GM19438 (cell line): ENCODE measurements at regions not wholly inside any gene's neighbourhood (a gene's known extent, or its start where the extent isn't known, plus 50 kb on each side); places are given as distances from the start of the nearest gene placed in this dataset.
A peak's percentile ranks its signal among the peaks of the same experiment; 100 is the strongest.

Experiments used
- ATAC-seq: cut with Tn5 transposase; IDR thresholded peaks from one replicate; pipeline ENCODE4 v1.9.1; 2021; ENCODE audit warnings: low read depth; ENCODE audit not compliant: unreplicated experiment

GRCh38 chr13:80448725-80449124, 107.8 kb upstream of the SPRY2 start:
- ATAC-seq: no peak

GRCh38 chr13:80447747-80448146, 106.8 kb upstream of the SPRY2 start:
- no peak for ATAC-seq

DNA sequence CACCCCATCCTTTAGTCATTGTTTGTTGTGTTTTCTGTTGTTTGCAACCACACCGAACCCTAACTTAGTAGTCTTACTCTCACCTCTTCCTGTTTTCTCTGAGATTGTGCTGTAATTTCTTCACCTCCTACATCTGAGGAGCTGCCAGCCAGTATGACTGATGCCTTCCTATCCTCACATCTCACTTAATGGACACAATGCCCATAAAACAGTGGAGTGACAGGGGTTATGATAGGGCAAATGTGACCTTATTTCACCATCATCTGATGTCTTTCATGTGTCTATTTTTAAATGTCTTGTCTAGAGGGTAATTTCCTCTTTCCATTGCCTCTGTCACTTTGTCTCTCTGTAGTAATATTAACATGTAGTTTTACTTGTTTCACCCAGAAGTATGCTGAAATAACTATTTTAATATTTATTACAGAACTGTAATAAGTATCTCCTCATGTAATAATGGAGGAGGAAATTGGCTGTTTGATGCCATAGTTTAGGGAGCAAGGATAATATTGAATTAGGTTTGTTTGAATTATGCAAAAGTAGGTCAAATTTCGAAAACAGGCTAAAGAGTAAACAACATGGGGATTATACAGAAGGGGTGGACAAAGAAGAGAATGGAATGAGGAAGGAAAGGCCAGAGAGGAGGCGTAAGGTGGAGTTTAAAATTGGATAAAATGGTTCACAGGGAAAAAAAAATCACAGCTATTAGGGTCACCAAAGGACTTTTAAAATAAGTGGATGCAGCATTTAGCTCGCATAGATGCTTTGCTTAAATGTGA, 103.5 kb upstream of the SPRY2 start:
- no peak for ATAC-seq

DNA sequence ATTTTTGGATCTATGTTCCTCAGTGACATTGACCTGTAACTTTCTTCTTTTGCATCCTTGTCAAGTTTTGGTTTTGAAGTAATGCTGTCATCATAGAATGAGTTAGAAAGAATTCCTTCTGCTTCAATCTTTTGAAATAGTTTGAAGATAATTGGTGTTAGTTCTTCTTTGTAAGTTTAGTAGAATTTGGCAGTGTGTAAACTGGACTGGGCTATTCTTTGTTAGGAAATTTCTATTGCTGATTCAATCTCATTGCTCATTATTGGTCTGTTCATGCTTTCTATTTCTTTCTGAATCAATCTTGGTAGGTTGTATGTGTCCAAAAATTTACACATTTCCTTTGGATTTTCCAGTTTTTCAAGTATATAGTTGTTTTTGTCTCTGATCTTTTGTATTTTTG, 101.7 kb upstream of the SPRY2 start:
- ATAC-seq: no peak

- peak; percentile 60 for ATAC-seq
Observed at GRCh38 chr13:80441968-80442367, 101.0 kb upstream of the SPRY2 start.

DNA sequence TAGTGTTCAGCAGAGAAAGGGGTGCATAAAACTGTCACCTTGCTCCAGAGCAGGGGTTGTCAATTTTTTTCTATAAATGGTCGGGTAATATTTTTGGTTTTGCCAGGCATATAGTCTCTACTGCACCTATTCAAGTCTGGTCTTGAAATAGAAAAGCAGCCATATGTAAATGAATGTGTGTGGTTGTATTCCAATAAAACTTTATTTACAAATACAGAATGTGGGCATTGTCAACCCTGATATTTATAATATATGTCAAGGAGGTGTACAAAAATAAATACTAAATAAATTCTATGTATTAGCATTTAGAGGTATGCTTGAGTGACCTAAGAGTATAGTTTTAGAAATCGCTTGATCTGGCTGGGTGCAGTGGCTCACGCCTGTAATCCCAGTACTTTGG, 97.6 kb upstream of the SPRY2 start:
- no peak for ATAC-seq

GRCh38 chr13:80437231-80437630, 96.3 kb upstream of the SPRY2 start:
- no peak for ATAC-seq

DNA sequence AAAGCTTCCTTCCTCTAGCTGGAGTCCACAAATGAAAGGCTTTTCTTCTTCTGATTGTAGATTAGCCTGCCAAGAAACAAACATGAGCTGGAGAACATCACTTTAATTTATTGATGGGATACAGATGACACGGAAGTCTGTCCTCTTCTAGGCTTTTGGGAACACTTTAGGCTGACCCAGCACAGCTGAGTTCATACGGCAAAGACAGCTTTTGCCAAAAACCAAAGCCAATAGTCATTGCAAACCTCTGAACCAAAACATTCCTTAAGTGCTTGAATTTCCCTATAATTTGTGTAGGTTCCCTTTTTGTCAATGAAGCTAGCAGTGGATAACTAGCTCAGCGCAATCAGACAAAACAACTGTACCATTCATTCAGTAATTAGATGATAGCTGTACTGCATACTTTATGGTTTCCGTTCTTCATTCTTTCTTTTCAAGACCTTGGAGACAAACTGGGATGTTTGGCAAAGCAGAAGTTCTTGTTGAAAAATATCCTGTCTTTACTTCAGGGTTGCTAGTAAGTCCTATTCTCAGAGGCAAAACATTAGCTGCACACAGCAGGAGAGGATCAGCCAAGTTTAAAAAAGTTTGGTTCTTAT, 95.7 kb upstream of the SPRY2 start:
- ATAC-seq: no peak

DNA sequence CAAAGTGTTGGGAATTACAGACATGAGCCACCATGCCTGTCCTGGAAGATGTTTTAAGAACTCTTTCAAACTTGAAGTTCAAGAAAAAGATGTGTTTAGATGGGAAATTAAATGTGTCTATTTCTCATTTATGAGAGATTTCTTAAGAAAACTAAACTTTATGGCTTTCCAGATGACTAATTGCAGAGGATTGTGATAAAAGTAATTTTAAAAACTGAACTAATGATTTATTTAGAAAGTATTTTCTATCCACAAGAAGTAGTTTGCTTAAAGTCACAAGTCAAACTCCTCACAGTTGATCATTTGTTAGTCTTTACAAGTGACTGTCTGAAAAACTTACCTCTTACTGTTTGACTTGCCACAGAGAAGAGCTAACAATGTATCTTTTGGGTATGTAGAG, 89.6 kb upstream of the SPRY2 start:
- ATAC-seq: no peak

- ATAC-seq: no peak
Observed at GRCh38 chr13:80428349-80429096, 87.6 kb upstream of the SPRY2 start.

- no peak for ATAC-seq
Observed at GRCh38 chr13:80419416-80419815, 78.5 kb upstream of the SPRY2 start.

DNA sequence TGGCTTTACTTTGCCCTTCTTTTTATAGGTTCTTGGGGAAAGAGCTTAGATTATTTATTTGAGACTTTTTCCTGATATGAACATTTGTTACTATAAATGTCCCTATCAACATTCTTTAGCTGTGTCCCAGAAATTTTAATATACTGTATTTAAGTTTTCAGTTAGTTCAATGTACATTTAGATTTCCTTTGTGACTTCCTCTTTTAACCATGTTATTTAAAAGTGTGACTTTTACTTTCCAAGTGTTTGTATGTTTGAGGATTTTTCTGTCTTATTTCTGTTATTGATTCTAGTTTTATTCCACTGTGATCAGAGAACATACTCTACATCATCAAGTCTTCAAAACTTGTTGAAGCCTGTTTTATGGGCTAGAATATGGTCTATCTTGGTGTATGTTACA, 72.7 kb upstream of the SPRY2 start:
- ATAC-seq: no peak

DNA sequence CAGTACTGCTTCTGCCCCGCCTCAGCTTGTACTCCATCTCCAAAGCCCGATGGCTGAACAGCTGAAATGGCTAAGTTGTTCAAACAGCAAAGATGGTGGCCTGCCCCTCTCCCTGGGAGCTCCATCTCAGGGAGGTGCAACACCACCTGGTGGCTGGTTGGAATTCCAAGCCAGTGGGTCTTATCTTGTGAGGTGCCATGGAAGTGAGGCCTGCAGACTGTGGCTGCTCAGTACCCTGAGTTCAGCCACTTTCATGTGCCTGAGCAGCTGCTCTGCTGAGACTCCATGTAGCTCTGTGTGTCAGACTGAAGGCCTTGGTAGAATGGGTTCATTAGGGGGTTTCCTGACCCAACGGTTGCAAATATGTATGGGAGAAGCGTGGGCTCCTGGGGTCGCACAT, 67.3 kb upstream of the SPRY2 start:
- ATAC-seq: no peak

DNA sequence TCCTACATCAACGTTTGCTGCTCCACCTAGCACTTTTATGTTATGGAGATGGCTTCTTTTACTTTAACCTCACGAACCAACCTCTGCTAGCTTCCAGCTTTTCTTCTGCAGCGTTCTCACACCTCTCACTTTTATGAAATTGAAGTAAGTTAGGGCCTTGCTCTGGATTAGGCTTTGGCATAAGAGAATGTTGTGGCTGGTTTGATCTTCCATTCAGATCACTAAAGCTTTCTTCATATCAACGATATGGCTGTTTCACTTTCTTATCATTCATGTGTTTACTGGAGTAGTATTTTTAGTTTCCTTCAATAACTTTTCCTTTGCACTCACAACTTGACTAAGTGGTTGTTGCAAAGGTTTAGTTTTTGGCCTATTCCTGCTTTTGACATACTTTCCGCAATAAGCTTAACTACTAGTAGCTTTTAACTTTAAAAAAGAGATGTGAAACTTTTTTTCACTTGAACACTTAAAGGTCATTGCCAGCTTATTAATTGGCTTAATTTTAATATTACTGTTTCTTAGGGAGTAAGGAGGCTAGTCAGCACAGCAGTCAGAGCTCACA, 60.0 kb upstream of the SPRY2 start:
- ATAC-seq: no peak

- ATAC-seq: no peak
Observed at GRCh38 chr13:80400164-80400864, 59.4 kb upstream of the SPRY2 start.

DNA sequence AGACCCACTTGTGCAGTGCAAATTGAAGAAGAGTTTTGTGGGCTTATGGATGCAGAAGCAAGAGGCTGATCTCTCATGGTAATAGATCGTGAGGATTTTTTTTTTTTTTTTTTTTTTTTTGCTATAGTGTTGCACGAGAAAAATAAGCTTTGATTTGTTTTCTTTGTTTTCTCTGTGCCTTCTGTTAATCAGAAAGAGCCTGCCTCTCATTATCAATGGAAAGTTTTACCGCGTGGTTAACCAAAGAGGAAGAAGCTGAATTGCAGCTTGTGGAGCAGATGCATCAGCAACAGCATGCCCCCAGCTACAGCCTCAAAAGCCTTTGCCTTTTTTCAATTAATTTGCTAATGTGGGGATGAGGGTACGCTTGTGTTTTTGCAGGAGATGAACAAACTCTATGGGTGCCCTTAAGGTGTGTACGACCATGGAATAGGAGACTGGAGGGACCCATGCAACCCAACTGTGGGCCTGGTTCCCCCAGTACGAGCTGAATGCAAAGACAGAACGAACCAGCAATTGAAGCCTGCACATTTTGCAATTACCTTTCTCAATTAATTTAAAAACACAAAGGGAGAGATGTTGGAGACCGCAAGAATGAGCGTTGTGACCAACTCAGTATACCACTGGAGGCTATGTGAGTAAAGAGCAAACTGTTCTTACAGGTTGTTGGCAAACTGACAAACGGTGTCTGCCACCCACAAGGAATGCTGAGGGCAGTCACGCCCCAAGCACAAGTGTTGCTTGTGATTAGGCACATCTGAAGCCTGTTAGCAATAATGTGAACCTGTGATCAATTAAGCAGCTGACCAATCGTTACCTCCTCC, 58.6 kb upstream of the SPRY2 start:
- no peak for ATAC-seq
